Keratinocyte (primary cell): ENCODE measurements at regions not wholly inside any gene's neighbourhood (a gene's known extent, or its start where the extent isn't known, plus 50 kb on each side); places are given as distances from the start of the nearest gene placed in this dataset.

ENCODE experiments used
- DNase-seq: peaks from one replicate; pipeline ENCODE4 v3.0.0-alpha.2; 2011; ENCODE audit warnings: low read depth, missing footprints, low spot score
- FAIRE-seq: peaks from 2 replicates; lab custom pipeline; 2011; peaks lifted over from hg19 to GRCh38; lab: Jason Lieb, UNC
- H2AFZ ChIP-seq: 2 replicates; pipeline ENCODE4 v1.6.0; 2012; ENCODE audit warnings: low read length, control low read depth, inconsistent platforms; ENCODE audit not compliant: control insufficient read depth
- H3K27ac ChIP-seq: 2 replicates; pipeline ENCODE4 v1.5.1; 2011; ENCODE audit warnings: low read length; ENCODE audit not compliant: control insufficient read depth, insufficient read depth
- H3K27me3 ChIP-seq: 3 replicates; pipeline ENCODE4 v1.6.0; 2011; ENCODE audit warnings: low read length; ENCODE audit not compliant: control insufficient read depth, insufficient read depth; ENCODE audit errors: extremely low read depth
- H3K36me3 ChIP-seq, 2 experiments: 2 replicates in 1 of 2; 3 replicates in 1 of 2; pipeline ENCODE4 v1.5.1; 2011; ENCODE audit warnings: low read length in 2 of 2, mild to moderate bottlenecking in 1 of 2; ENCODE audit not compliant: control insufficient read depth in 2 of 2, insufficient read depth in 2 of 2; ENCODE audit errors: extremely low read depth in 1 of 2
- H3K4me1 ChIP-seq: 3 replicates; pipeline ENCODE4 v1.5.1; 2011; ENCODE audit warnings: low read length; ENCODE audit not compliant: control insufficient read depth, insufficient read depth; ENCODE audit errors: extremely low read depth
- H3K4me2 ChIP-seq: 3 replicates; pipeline ENCODE4 v1.6.0; 2011; ENCODE audit warnings: low read depth, low read length; ENCODE audit not compliant: control insufficient read depth, insufficient read depth; ENCODE audit errors: extremely low read depth
- H3K4me3 ChIP-seq, 3 experiments: fragments of 200-600 bp in 1 of 3; sonication (generic) in 1 of 3; 2 replicates in 2 of 3; 3 replicates in 1 of 3; pipeline ENCODE4 v1.5.1; 2011 to 2016; ENCODE audit warnings: low read length in 3 of 3, mild to moderate bottlenecking in 3 of 3, control low read depth in 2 of 3, inconsistent platforms in 1 of 3, low read depth in 1 of 3, mixed read lengths in 1 of 3, mixed run types in 1 of 3, moderate library complexity in 1 of 3; ENCODE audit not compliant: control insufficient read depth in 2 of 3, insufficient read depth in 2 of 3; ENCODE audit errors: extremely low read depth in 1 of 3
- H3K79me2 ChIP-seq: 2 replicates; pipeline ENCODE4 v1.6.0; 2012; ENCODE audit warnings: low read length; ENCODE audit not compliant: control insufficient read depth, insufficient read depth
- H3K9ac ChIP-seq: 3 replicates; pipeline ENCODE4 v1.6.0; 2011; ENCODE audit warnings: low read length; ENCODE audit not compliant: control insufficient read depth, insufficient read depth; ENCODE audit errors: extremely low read depth
- H3K9me1 ChIP-seq: 3 replicates; pipeline ENCODE4 v1.6.0; 2011; ENCODE audit warnings: low read length; ENCODE audit not compliant: control insufficient read depth, insufficient read depth; ENCODE audit errors: extremely low read depth
- H3K9me3 ChIP-seq: 2 replicates; pipeline ENCODE4 v1.5.1; 2012; ENCODE audit warnings: low read depth, low read length; ENCODE audit not compliant: control insufficient read depth
- H4K20me1 ChIP-seq: 3 replicates; pipeline ENCODE4 v1.6.0; 2011; ENCODE audit warnings: low read length; ENCODE audit not compliant: control insufficient read depth, insufficient read depth; ENCODE audit errors: extremely low read depth
- CTCF ChIP-seq, 3 experiments: IDR thresholded peaks in 1 of 3; conservative IDR thresholded peaks in 1 of 3; optimal IDR thresholded peaks in 1 of 3; 2 replicates in 2 of 3; 3 replicates in 1 of 3; pipeline versions ENCODE3 to v1.5.1; 2011; ENCODE audit warnings: low read length in 3 of 3, mild to moderate bottlenecking in 3 of 3, moderate library complexity in 2 of 3, control low read depth in 1 of 3, inconsistent platforms in 1 of 3; ENCODE audit not compliant: insufficient read depth in 2 of 3; ENCODE audit errors: extremely low read depth in 1 of 3
- EZH2 ChIP-seq: IDR thresholded peaks from one replicate; pipeline ENCODE4 v1.6.1; 2012; ENCODE audit warnings: inconsistent platforms, mild to moderate bottlenecking, low read length, moderate library complexity
- dilution Hi-C: fragments of 300-500 bp; cut with MboI; formaldehyde crosslinking; loops from one replicate; pipeline ENCODE4 v1.7.0; 2020; ENCODE audit warnings: low sequenced_read_pairs; ENCODE audit not compliant: extremely low pct_ligation_motif_present

DNA sequence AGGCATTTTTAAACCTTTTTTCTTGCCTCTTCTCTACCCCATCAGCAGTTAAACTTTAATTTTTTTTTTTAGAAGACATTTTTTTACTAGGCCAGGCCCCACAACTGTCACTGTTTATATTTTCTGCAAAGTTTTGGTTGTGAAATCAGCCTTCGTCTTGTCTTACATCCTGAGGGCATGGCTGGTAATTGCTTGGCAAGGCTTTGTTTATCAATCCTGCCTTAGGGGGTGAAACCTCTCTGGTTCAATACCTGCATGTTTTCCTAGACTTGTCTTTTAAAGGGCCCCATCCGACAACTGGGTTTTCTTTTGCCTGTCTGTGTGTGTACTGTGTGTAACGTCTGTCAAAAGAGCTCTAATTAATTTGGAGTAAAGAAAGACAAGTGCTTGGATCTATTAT lies 330.0 kb upstream of the CWC22 start:
- dilution Hi-C loops = no loop called here
- no peaks in the 10 kb centered on the region for H3K27me3 ChIP-seq
- no peaks in the 10 kb centered on the region for H3K4me1 ChIP-seq
- DNase-seq (no peak), FAIRE-seq (no peak)
- no peak overlapping the region for H3K9ac ChIP-seq
- H3K9me1 ChIP-seq = no peaks in the 10 kb centered on the region
- no peaks in the 10 kb centered on the region for H4K20me1 ChIP-seq
- no peaks in the 10 kb centered on the region for H3K36me3 ChIP-seq
- no peak overlapping the region for H3K4me3 ChIP-seq
- no peak overlapping the region for H2AFZ ChIP-seq
- H3K9me3 ChIP-seq = peaks cover 3% of the 10 kb centered on the region
- TF ChIP-seq EZH2 (no peak), CTCF (optimal IDR thresholded peaks at IDR 0.05 in 1 of 3, IDR thresholded peaks at IDR 0.05 in 1 of 3, conservative IDR thresholded peaks at IDR 0.05 in 1 of 3; ENCODE audit: extremely low read depth in 1 of 3, insufficient read depth in 2 of 3, low read length in 3 of 3) (no peak)
- no peaks in the 10 kb centered on the region for H3K79me2 ChIP-seq
- no peak overlapping the region for H3K4me2 ChIP-seq
- H3K27ac ChIP-seq = no peak overlapping the region

DNA sequence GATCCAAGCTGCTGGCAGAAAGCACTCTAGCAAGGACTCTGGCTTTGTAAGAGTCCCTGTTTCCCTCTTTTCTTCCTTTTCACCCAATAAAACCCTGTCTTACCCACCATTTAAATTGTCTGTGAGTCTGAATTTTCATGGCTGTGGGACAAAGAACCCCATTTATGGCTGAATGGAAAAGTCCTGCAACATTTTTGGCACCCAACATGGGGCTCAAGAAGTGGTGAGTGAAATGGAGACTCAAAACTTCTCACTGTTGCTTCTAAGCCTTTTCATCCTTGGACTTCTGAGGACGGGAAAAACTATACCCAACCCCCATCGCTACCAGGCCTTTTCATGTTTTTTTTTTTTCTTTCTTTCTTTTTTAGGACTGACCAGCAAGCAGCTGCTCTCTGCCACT lies 329.5 kb upstream of the CWC22 start:
- Histone ChIP-seq H3K4me3 (no peak overlapping the region), H3K27ac (no peak overlapping the region), H3K9me1 (no peaks in the 10 kb centered on the region), H3K79me2 (no peaks in the 10 kb centered on the region), H3K9me3 (peaks cover 3% of the 10 kb centered on the region), H4K20me1 (no peaks in the 10 kb centered on the region), H2AFZ (no peak overlapping the region), H3K9ac (no peak overlapping the region), H3K36me3 (no peaks in the 10 kb centered on the region), H3K27me3 (no peaks in the 10 kb centered on the region), H3K4me1 (no peaks in the 10 kb centered on the region), H3K4me2 (no peak overlapping the region)
- no peak for TF ChIP-seq CTCF (optimal IDR thresholded peaks at IDR 0.05 in 1 of 3, IDR thresholded peaks at IDR 0.05 in 1 of 3, conservative IDR thresholded peaks at IDR 0.05 in 1 of 3; ENCODE audit: extremely low read depth in 1 of 3, insufficient read depth in 2 of 3, low read length in 3 of 3)
- no peak for TF ChIP-seq EZH2
- DNase-seq (no peak), FAIRE-seq (no peak)
- dilution Hi-C loops = no loop called here
